Stomach (tissue), 4 donors: ENCODE measurements at regions not wholly inside any gene's neighbourhood (a gene's known extent, or its start where the extent isn't known, plus 50 kb on each side); places are given as distances from the start of the nearest gene placed in this dataset.

Experiments
- CTCF ChIP-seq, 7 experiments: fragments of 450-650 bp in 4 of 7; fragments of 200-600 bp in 3 of 7; sonication (generic) in 3 of 7; IDR thresholded peaks; one replicate each; pipeline ENCODE4 v1.5.1; 2016 to 2019; ENCODE audit warnings: antibody characterized with exemption in 7 of 7, control low read depth in 2 of 7, mild to moderate bottlenecking in 1 of 7
- EP300 ChIP-seq: sonication (generic); formaldehyde crosslinking; IDR thresholded peaks from one replicate; pipeline ENCODE4 v1.6.1; 2017; ENCODE audit warnings: antibody characterized with exemption
- POLR2A ChIP-seq, 4 donors: fragments of 450-650 bp; IDR thresholded peaks; one replicate each; pipeline ENCODE4 v1.6.1; 2016; ENCODE audit warnings: antibody characterized with exemption in 4 of 4, control low read depth in 2 of 4, mild to moderate bottlenecking in 1 of 4, moderate library complexity in 1 of 4
- POLR2AphosphoS5 ChIP-seq, 3 donors: sonication (generic); formaldehyde crosslinking; IDR thresholded peaks; one replicate each; pipeline ENCODE4 v1.6.1; 2016; ENCODE audit warnings: antibody characterized with exemption in 3 of 3

- no peak for TF ChIP-seq POLR2A (IDR thresholded peaks at IDR 0.05)
- no peak for TF ChIP-seq CTCF (IDR thresholded peaks at IDR 0.05)
- no peak for TF ChIP-seq POLR2AphosphoS5 (IDR thresholded peaks at IDR 0.05)
- TF ChIP-seq EP300: no peak
These were observed 123.5 kb upstream of the KCNAB1 start for GRCh38 chr3:155996882-155997281.
